Endothelial cell of umbilical vein (primary cell): ENCODE measurements at regions not wholly inside any gene's neighbourhood (a gene's known extent, or its start where the extent isn't known, plus 50 kb on each side); places are given as distances from the start of the nearest gene placed in this dataset.

Source experiments
- BruUV-seq: library from RNA; stranded (reverse); fragments of 400-500 nt; replicated peaks from 2 replicates; lab custom pipeline; 2021; lab: Mats Ljungman, UMichigan
- CTCF ChIA-PET: fragments of 300-600, 350-600 bp; sonication (Branson Sonifier 250); formaldehyde crosslinking; loops from one replicate; lab custom pipeline; 2021; ENCODE audit warnings: antibody characterized with exemption, inconsistent platforms; lab: Charles Lee
- POLR2A ChIA-PET: fragments of 300-600, 350-600 bp; sonication (Branson Sonifier 250); formaldehyde crosslinking; loops from one replicate; lab custom pipeline; 2021; ENCODE audit warnings: antibody characterized with exemption, inconsistent platforms; lab: Charles Lee
- DNase-seq: peaks from one replicate; pipeline ENCODE4 v3.0.0-alpha.2; 2011; ENCODE audit warnings: low read depth, low spot score
- FAIRE-seq: peaks from 2 replicates; lab custom pipeline; 2011; peaks lifted over from hg19 to GRCh38; lab: Jason Lieb, UNC
- H2AFZ ChIP-seq: 2 replicates; pipeline ENCODE4 v1.6.0; 2012; ENCODE audit warnings: low read depth, low read length, control low read depth, inconsistent platforms
- H3K27ac ChIP-seq: 2 replicates; pipeline ENCODE4 v1.5.1; 2011; ENCODE audit warnings: low read depth, mild to moderate bottlenecking, control low read depth, low read length, moderate library complexity; ENCODE audit not compliant: insufficient read depth
- H3K27me3 ChIP-seq, 2 experiments: 2 replicates each; pipeline versions ENCODE4 v1.6.0 to v1.6.1; 2011; ENCODE audit warnings: low read length in 2 of 2, mixed read lengths in 1 of 2; ENCODE audit not compliant: control insufficient read depth in 2 of 2, insufficient read depth in 2 of 2
- H3K36me3 ChIP-seq, 2 experiments: 2 replicates in 1 of 2; 3 replicates in 1 of 2; pipeline ENCODE4 v1.5.1; 2011; ENCODE audit warnings: low read length in 2 of 2, mild to moderate bottlenecking in 1 of 2, moderate library complexity in 1 of 2; ENCODE audit not compliant: control insufficient read depth in 2 of 2, insufficient read depth in 2 of 2; ENCODE audit errors: extremely low read depth in 1 of 2
- H3K4me1 ChIP-seq: 3 replicates; pipeline ENCODE4 v1.5.1; 2011; ENCODE audit warnings: mild to moderate bottlenecking, low read length; ENCODE audit not compliant: control insufficient read depth, insufficient read depth; ENCODE audit errors: extremely low read depth
- H3K4me2 ChIP-seq: 2 replicates; pipeline ENCODE4 v1.6.1; 2011; ENCODE audit warnings: low read length, control low read depth, mixed read lengths; ENCODE audit not compliant: insufficient read depth
- H3K4me3 ChIP-seq, 3 experiments: fragments of 200-600 bp in 1 of 3; sonication (generic), shearing (Covaris generic) in 1 of 3; replicated peaks in 1 of 3; 2 replicates each; pipeline ENCODE4 v1.5.1; 2011 to 2016; ENCODE audit warnings: control low read depth in 3 of 3, low read length in 3 of 3, mild to moderate bottlenecking in 2 of 3, inconsistent platforms in 1 of 3, low read depth in 1 of 3, moderate library complexity in 1 of 3; ENCODE audit not compliant: insufficient read depth in 1 of 3
- H3K79me2 ChIP-seq: 2 replicates; pipeline ENCODE4 v1.6.0; 2012; ENCODE audit warnings: low read length, inconsistent platforms; ENCODE audit not compliant: control insufficient read depth, insufficient read depth
- H3K9ac ChIP-seq: replicated peaks from 2 replicates; pipeline ENCODE3; 2011; ENCODE audit warnings: low read length, control low read depth; ENCODE audit not compliant: insufficient read depth; ENCODE audit errors: extremely low read depth
- H3K9me1 ChIP-seq: replicated peaks from 3 replicates; pipeline ENCODE4 v1.6.0; 2011; ENCODE audit warnings: mild to moderate bottlenecking, low read length; ENCODE audit not compliant: control insufficient read depth, insufficient read depth; ENCODE audit errors: extremely low read depth
- H3K9me3 ChIP-seq: replicated peaks from 2 replicates; pipeline ENCODE4 v1.5.1; 2012; ENCODE audit warnings: low read length, inconsistent platforms; ENCODE audit not compliant: control insufficient read depth, insufficient read depth
- H4K20me1 ChIP-seq: replicated peaks from 2 replicates; pipeline ENCODE3; 2011; ENCODE audit warnings: mild to moderate bottlenecking, low read length; ENCODE audit not compliant: control insufficient read depth, insufficient read depth; ENCODE audit errors: extremely low read depth
- EZH2 ChIP-seq: IDR thresholded peaks from 2 replicates; pipeline ENCODE4 v1.6.1; 2012; ENCODE audit warnings: borderline replicate concordance, low read depth, mild to moderate bottlenecking, moderate library complexity, low read length, inconsistent platforms; ENCODE audit not compliant: severe bottlenecking
- FOS ChIP-seq: IDR thresholded peaks from 2 replicates; pipeline ENCODE4 v1.6.1; 2011; ENCODE audit warnings: mild to moderate bottlenecking, low read length, moderate library complexity, borderline replicate concordance; ENCODE audit not compliant: insufficient read depth
- GATA2 ChIP-seq: IDR thresholded peaks from 2 replicates; pipeline ENCODE4 v1.7.0; 2011; ENCODE audit warnings: low read depth, mild to moderate bottlenecking, moderate library complexity, mixed read lengths, low read length; ENCODE audit not compliant: insufficient read length, insufficient read depth
- JUN ChIP-seq: IDR thresholded peaks from 2 replicates; pipeline ENCODE4 v1.6.1; 2011; ENCODE audit warnings: borderline replicate concordance, low read depth; ENCODE audit not compliant: insufficient read length, insufficient read depth
- MYC ChIP-seq: IDR thresholded peaks from one replicate; pipeline ENCODE4 v1.6.1; 2011; ENCODE audit warnings: mild to moderate bottlenecking, low read depth, low read length
- POLR2A ChIP-seq: IDR thresholded peaks from 2 replicates; pipeline ENCODE4 v1.6.1; 2012; ENCODE audit warnings: low read depth, mild to moderate bottlenecking, control low read depth, low read length
- POLR2AphosphoS5 ChIP-seq: IDR thresholded peaks from 2 replicates; pipeline ENCODE4 v1.6.1; 2012; ENCODE audit warnings: low read depth, mild to moderate bottlenecking, control low read depth, low read length, moderate library complexity; ENCODE audit not compliant: insufficient read depth
- dilution Hi-C: fragments of 300-500 bp; cut with MboI; formaldehyde crosslinking; loops from one replicate; pipeline ENCODE4 v1.15.0; 2019; ENCODE audit warnings: low sequenced_read_pairs; ENCODE audit not compliant: extremely low pct_ligation_motif_present
- intact Hi-C: fragments of 100-400 bp; cut with micrococcal nuclease; formaldehyde crosslinking; loops from one replicate; pipeline ENCODE4 v1.10.0; 2022
- TF ChIP-seq, protein P1 (sequence below): IDR thresholded peaks from 2 replicates; pipeline ENCODE4 v1.6.1; 2011; ENCODE audit not compliant: insufficient read depth, insufficient read length
- TF ChIP-seq, protein P2 (sequence below), 2 donors: IDR thresholded peaks; 1 replicate in 1 of 2; 2 replicates in 1 of 2; pipeline ENCODE4 v1.5.1; 2011; ENCODE audit warnings: low read length in 2 of 2, mild to moderate bottlenecking in 2 of 2, moderate library complexity in 2 of 2, control low read depth in 1 of 2, inconsistent platforms in 1 of 2, low read depth in 1 of 2; ENCODE audit not compliant: insufficient read depth in 1 of 2; ENCODE audit errors: extremely low read depth in 1 of 2

- Histone ChIP-seq H3K79me2 (no peaks in the 10 kb centered on the region), H3K9me1 (no peaks in the 10 kb centered on the region), H3K4me2 (no peak overlapping the region), H3K36me3 (no peaks in the 10 kb centered on the region), H3K4me1 (no peaks in the 10 kb centered on the region), H3K9me3 (peaks cover 4% of the 10 kb centered on the region), H3K9ac (no peak overlapping the region), H3K4me3 (no peak overlapping the region), H3K27me3 (no peaks in the 10 kb centered on the region), H3K27ac (no peak overlapping the region), H4K20me1 (no peaks in the 10 kb centered on the region), H2AFZ (no peak overlapping the region)
- POLR2A ChIA-PET, result no interaction called here
- no peak for FAIRE-seq
- TF ChIP-seq EZH2, result no peak
- no peak for TF ChIP-seq POLR2A
- no peak for TF ChIP-seq FOS
- TF ChIP-seq, protein P1, sequence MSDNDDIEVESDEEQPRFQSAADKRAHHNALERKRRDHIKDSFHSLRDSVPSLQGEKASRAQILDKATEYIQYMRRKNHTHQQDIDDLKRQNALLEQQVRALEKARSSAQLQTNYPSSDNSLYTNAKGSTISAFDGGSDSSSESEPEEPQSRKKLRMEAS, result no peak
- TF ChIP-seq JUN, result no peak
- no peak for TF ChIP-seq MYC
- no peak for TF ChIP-seq GATA2
- no peak for TF ChIP-seq POLR2AphosphoS5
- TF ChIP-seq, protein P2, sequence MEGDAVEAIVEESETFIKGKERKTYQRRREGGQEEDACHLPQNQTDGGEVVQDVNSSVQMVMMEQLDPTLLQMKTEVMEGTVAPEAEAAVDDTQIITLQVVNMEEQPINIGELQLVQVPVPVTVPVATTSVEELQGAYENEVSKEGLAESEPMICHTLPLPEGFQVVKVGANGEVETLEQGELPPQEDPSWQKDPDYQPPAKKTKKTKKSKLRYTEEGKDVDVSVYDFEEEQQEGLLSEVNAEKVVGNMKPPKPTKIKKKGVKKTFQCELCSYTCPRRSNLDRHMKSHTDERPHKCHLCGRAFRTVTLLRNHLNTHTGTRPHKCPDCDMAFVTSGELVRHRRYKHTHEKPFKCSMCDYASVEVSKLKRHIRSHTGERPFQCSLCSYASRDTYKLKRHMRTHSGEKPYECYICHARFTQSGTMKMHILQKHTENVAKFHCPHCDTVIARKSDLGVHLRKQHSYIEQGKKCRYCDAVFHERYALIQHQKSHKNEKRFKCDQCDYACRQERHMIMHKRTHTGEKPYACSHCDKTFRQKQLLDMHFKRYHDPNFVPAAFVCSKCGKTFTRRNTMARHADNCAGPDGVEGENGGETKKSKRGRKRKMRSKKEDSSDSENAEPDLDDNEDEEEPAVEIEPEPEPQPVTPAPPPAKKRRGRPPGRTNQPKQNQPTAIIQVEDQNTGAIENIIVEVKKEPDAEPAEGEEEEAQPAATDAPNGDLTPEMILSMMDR (IDR thresholded peaks at IDR 0.05; ENCODE audit: extremely low read depth in 1 of 2, insufficient read depth in 1 of 2, low read depth in 1 of 2, low read length in 2 of 2), result no peak
- DNase-seq, result no peak
- CTCF ChIA-PET, result no interaction called here
- BruUV-seq, result no TSS peak
- intact Hi-C loops, result no loop called here
- dilution Hi-C loops, result no loop called here
Measured at GRCh38 chr1:216922406-216922805, 199.2 kb upstream of the ESRRG start.
